Naive thymus-derived CD4-positive, alpha-beta T cell (primary cell): ENCODE measurements at regions not wholly inside any gene's neighbourhood (a gene's known extent, or its start where the extent isn't known, plus 50 kb on each side); places are given as distances from the start of the nearest gene placed in this dataset.

Experiments used
- ATAC-seq: fragments of 150-1000 bp; cut with Tn5 transposase; 2 replicates; pipeline ENCODE4 v1.10.0; 2021; ENCODE audit warnings: mild to moderate bottlenecking, moderate library complexity
- CTCF ChIA-PET: fragments of 350-600 bp; sonication (Branson Sonifier 250); formaldehyde crosslinking; loops from one replicate; lab custom pipeline; 2021; ENCODE audit warnings: antibody characterized with exemption; lab: Charles Lee
- POLR2A ChIA-PET: fragments of 350-600 bp; sonication (Branson Sonifier 250); formaldehyde crosslinking; loops from one replicate; lab custom pipeline; 2021; ENCODE audit warnings: antibody characterized with exemption, inconsistent platforms; lab: Charles Lee
- DNase-seq, 9 donors: peaks; one replicate each; pipeline versions ENCODE4 v3.0.0 to v3.0.0-alpha.2; 2020 to 2022; ENCODE audit warnings: mixed read lengths in 1 of 9
- H3K27ac ChIP-seq: one replicate; pipeline ENCODE4 v1.7.0; 2013; ENCODE audit warnings: mild to moderate bottlenecking, low read depth, low read length, moderate library complexity
- H3K27me3 ChIP-seq, 2 donors: one replicate each; pipeline ENCODE4 v1.7.0; 2013; ENCODE audit warnings: low read length in 2 of 2, mild to moderate bottlenecking in 2 of 2, moderate library complexity in 2 of 2; ENCODE audit not compliant: control insufficient read depth in 2 of 2, insufficient read depth in 2 of 2
- H3K36me3 ChIP-seq, 3 experiments: 1 replicate in 2 of 3; 2 replicates in 1 of 3; pipeline ENCODE4 v1.7.0; 2013; ENCODE audit warnings: low read length in 3 of 3, mild to moderate bottlenecking in 3 of 3, moderate library complexity in 1 of 3; ENCODE audit not compliant: insufficient read depth in 3 of 3, control insufficient read depth in 2 of 3
- H3K4me1 ChIP-seq, 2 donors: one replicate each; pipeline ENCODE4 v1.7.0; 2013; ENCODE audit warnings: low read length in 2 of 2, mild to moderate bottlenecking in 2 of 2, moderate library complexity in 1 of 2; ENCODE audit not compliant: control insufficient read depth in 2 of 2, insufficient read depth in 2 of 2
- H3K4me3 ChIP-seq: 2 replicates; pipeline ENCODE4 v1.7.0; 2013; ENCODE audit warnings: mild to moderate bottlenecking, low read length
- H3K9me3 ChIP-seq, 3 experiments: 1 replicate in 2 of 3; 2 replicates in 1 of 3; pipeline ENCODE4 v1.7.0; 2013; ENCODE audit warnings: low read length in 3 of 3; ENCODE audit not compliant: control insufficient read depth in 2 of 3
- H3K27ac Mint-ChIP-seq, 9 donors: one replicate each; pipeline ENCODE4 v1.8.0; 2020 to 2022; ENCODE audit warnings: mixed read lengths in 9 of 9, mild to moderate bottlenecking in 8 of 9, moderate library complexity in 5 of 9, inconsistent platforms in 2 of 9
- H3K27me3 Mint-ChIP-seq, 5 donors: one replicate each; pipeline ENCODE4 v1.8.0; 2021 to 2022; ENCODE audit warnings: mixed read lengths in 5 of 5, mild to moderate bottlenecking in 1 of 5
- H3K36me3 Mint-ChIP-seq, 5 donors: one replicate each; pipeline ENCODE4 v1.8.0; 2020 to 2022; ENCODE audit warnings: mixed read lengths in 5 of 5, mild to moderate bottlenecking in 3 of 5, inconsistent platforms in 1 of 5
- H3K4me1 Mint-ChIP-seq, 7 donors: one replicate each; pipeline ENCODE4 v1.8.0; 2020 to 2022; ENCODE audit warnings: mixed read lengths in 7 of 7, mild to moderate bottlenecking in 3 of 7, inconsistent platforms in 1 of 7
- H3K4me3 Mint-ChIP-seq, 10 donors: one replicate each; pipeline ENCODE4 v1.8.0; 2020 to 2022; ENCODE audit warnings: mild to moderate bottlenecking in 10 of 10, mixed read lengths in 10 of 10, moderate library complexity in 6 of 10, inconsistent platforms in 2 of 10
- H3K9me3 Mint-ChIP-seq, 11 donors: one replicate each; pipeline ENCODE4 v1.8.0; 2020 to 2022; ENCODE audit warnings: mixed read lengths in 11 of 11, mild to moderate bottlenecking in 4 of 11, inconsistent platforms in 1 of 11, moderate library complexity in 1 of 11
- intact Hi-C, 2 donors: fragments of 100-400 bp; cut with micrococcal nuclease; formaldehyde crosslinking; loops; one replicate each; pipeline ENCODE4 v1.15.1; 2023

DNA sequence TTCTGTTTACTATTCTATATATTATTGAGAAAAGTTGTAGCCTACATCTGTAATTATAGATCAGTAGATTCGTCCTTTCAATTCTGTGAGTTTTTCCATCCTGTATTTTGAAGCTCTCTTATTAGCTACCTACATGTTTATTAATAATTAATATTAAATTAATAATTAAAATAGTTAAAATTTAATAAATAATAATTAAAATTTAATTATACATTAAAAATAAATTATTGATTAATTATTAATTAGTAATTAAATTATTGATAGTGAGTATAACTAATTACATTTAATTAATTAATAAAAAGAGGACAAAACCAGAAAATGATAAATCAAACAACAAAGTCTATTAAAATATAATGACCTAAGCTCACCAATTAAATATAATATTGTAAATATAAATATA is 606.6 kb upstream of the ROBO1 start:
- Mint-ChIP-seq H3K27ac (no peak overlapping the region), H3K4me3 (no peak overlapping the region), H3K36me3 (no peaks in the 10 kb centered on the region), H3K27me3 (no peaks in the 10 kb centered on the region), H3K4me1 (no peaks in the 10 kb centered on the region), H3K9me3 (peaks cover 0 to 24% (median 3%) of the 10 kb centered on the region in 11 donors)
- H3K27ac ChIP-seq, result no peak overlapping the region
- H3K27me3 ChIP-seq, result no peaks in the 10 kb centered on the region
- ChIA-PET POLR2A (no interaction called here), CTCF (no interaction called here)
- peaks cover 0 to 3% (median 0%) of the 10 kb centered on the region in 3 experiments for H3K9me3 ChIP-seq
- intact Hi-C loops, result no loop called here
- DNase-seq (no peak), ATAC-seq (no peak)
- no peak overlapping the region for H3K4me3 ChIP-seq
- H3K36me3 ChIP-seq, result no peaks in the 10 kb centered on the region
- no peaks in the 10 kb centered on the region for H3K4me1 ChIP-seq

DNA sequence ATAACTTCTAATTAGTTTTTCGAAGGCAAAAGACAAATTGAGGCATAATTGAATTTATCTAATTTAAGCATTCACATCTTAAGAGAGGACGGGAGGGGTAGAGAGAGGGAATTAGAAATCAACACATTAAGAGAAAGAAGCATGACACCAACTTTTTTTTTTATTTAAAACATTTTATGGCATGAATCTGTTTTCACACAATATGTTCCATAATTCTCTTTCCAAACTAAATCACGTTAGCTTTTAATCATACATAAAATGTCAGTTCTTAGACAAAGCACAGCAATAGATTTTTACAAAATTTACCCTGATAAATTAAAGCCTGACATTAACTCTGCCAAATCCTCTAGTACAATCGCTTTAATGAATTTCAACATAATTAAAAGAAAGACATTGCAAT is 600.8 kb upstream of the ROBO1 start:
- no peak for ATAC-seq
- CTCF ChIA-PET, result no interaction called here

DNA sequence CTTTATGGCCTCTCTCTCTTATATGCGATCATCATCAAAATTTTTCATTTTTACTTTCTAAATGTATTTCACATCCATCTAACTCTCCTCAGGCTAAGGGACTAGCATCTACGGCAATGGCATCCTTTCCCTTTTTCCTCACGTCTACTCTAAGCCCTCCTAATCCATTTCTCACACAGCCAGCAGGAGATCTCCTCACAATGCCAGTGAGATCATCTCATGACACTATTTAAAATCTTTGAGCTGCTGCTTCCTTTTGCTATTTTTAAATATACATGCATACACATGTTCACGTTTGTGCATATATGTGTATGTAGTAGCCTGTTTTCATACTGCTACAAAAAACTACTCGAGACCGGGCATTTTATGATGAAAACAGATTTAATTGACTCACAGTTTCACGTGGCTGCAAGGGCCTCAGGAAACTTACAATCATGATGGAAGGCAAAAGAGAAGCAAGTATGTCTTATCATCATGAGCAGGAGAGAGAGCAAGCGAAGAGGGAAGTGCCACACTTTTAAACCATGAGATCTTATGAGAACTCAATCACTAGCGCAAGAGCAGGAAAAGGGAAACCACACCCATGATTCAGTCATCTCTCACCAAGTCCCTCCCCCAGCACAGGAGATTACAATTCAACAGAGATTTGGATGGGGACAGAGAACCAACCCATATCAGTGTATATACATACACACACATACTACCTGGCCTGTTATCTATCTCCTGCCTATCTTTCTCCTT is 599.2 kb upstream of the ROBO1 start:
- H3K27me3 ChIP-seq, result no peaks in the 10 kb centered on the region
- H3K9me3 Mint-ChIP-seq, result peaks cover 0 to 23% (median 10%) of the 10 kb centered on the region in 11 donors
- no peaks in the 10 kb centered on the region for H3K36me3 Mint-ChIP-seq
- ATAC-seq, result no peak
- H3K4me3 Mint-ChIP-seq, result no peak overlapping the region
- no peak overlapping the region for H3K27ac ChIP-seq
- H3K9me3 ChIP-seq, result no peaks in the 10 kb centered on the region
- H3K4me1 Mint-ChIP-seq, result no peaks in the 10 kb centered on the region
- POLR2A ChIA-PET, result no interaction called here
- no peaks in the 10 kb centered on the region for H3K27me3 Mint-ChIP-seq
- no peaks in the 10 kb centered on the region for H3K36me3 ChIP-seq
- DNase-seq, result no peak
- CTCF ChIA-PET, result no interaction called here
- H3K4me3 ChIP-seq, result no peak overlapping the region
- no peak overlapping the region for H3K27ac Mint-ChIP-seq
- intact Hi-C loops, result no loop called here
- no peaks in the 10 kb centered on the region for H3K4me1 ChIP-seq

More for the DNA sequence above, 600.8 kb upstream of the ROBO1 start:
- H3K9me3 ChIP-seq, result no peaks in the 10 kb centered on the region
- no peaks in the 10 kb centered on the region for H3K36me3 Mint-ChIP-seq
- no peaks in the 10 kb centered on the region for H3K27me3 ChIP-seq
- DNase-seq, result no peak
- no peak overlapping the region for H3K27ac Mint-ChIP-seq
- H3K4me1 ChIP-seq, result no peaks in the 10 kb centered on the region
- intact Hi-C loops, result no loop called here
- H3K4me1 Mint-ChIP-seq, result no peaks in the 10 kb centered on the region
- H3K9me3 Mint-ChIP-seq, result peaks cover 1 to 35% (median 11%) of the 10 kb centered on the region in 11 donors
- POLR2A ChIA-PET, result no interaction called here
- H3K4me3 ChIP-seq, result no peak overlapping the region
- H3K27ac ChIP-seq, result no peak overlapping the region
- no peaks in the 10 kb centered on the region for H3K36me3 ChIP-seq
- no peak overlapping the region for H3K4me3 Mint-ChIP-seq
- H3K27me3 Mint-ChIP-seq, result no peaks in the 10 kb centered on the region

DNA sequence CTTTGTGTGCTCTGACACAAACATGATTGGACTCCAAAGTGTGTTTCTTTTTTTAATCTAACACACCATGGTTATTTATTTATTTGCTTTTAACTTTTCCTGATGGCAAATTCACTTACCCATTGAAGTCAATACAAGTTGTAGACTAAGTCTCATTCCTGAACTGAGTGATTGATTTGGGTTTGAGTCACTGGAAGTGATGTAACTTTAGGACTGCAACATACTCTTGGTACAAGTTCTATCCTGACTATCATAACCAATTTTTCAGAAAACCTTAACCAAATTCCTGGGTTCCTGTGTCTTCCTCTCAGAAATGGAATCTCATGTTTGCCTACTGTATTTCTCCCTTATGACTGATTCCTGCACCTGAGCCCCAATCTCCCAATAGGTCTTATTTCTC is 590.0 kb upstream of the ROBO1 start:
- Histone ChIP-seq H3K4me3 (no peak overlapping the region), H3K9me3 (no peaks in the 10 kb centered on the region), H3K36me3 (no peaks in the 10 kb centered on the region), H3K27ac (no peak overlapping the region), H3K27me3 (no peaks in the 10 kb centered on the region), H3K4me1 (no peaks in the 10 kb centered on the region)
- H3K4me1 Mint-ChIP-seq, result no peaks in the 10 kb centered on the region
- ATAC-seq, result no peak
- POLR2A ChIA-PET, result no interaction called here
- no peak overlapping the region for H3K4me3 Mint-ChIP-seq
- H3K27me3 Mint-ChIP-seq, result no peaks in the 10 kb centered on the region
- CTCF ChIA-PET, result no interaction called here
- intact Hi-C loops, result no loop called here
- DNase-seq, result no peak
- H3K27ac Mint-ChIP-seq, result peak overlapping the region in 1 of 9 donors; percentile 11
- no peaks in the 10 kb centered on the region for H3K36me3 Mint-ChIP-seq
- H3K9me3 Mint-ChIP-seq, result peaks cover 0 to 32% (median 6%) of the 10 kb centered on the region in 11 donors

DNA sequence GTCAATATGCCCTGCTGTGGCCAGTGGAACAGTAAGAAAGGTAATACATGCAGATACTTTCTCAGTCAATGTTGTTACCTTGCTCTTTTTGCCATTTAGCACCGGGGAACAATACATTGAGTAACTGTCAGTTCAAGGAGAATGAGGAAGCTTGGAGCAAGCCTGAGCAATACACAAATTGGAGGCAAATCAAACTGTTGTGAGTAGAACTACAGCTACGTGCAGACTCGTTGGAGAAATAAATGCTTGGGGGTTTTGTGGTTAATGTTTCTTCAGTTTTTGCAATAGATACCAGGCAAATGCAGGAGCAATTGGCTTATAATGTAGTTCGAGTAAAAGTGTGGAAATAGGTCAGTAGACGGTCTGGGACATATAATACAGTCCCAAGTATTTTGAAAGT is 587.3 kb upstream of the ROBO1 start:
- Histone ChIP-seq H3K27ac (no peak overlapping the region), H3K27me3 (no peaks in the 10 kb centered on the region), H3K4me3 (no peak overlapping the region), H3K4me1 (no peaks in the 10 kb centered on the region), H3K9me3 (no peaks in the 10 kb centered on the region), H3K36me3 (no peaks in the 10 kb centered on the region)
- ATAC-seq (no peak), DNase-seq (no peak)
- POLR2A ChIA-PET, result no interaction called here
- Mint-ChIP-seq H3K27ac (peak overlapping the region in 1 of 9 donors; percentile 18), H3K4me3 (no peak overlapping the region), H3K4me1 (no peaks in the 10 kb centered on the region), H3K9me3 (peaks cover 0 to 37% (median 5%) of the 10 kb centered on the region in 11 donors), H3K36me3 (no peaks in the 10 kb centered on the region), H3K27me3 (no peaks in the 10 kb centered on the region)
- intact Hi-C loops, result no loop called here
- CTCF ChIA-PET, result no interaction called here

DNA sequence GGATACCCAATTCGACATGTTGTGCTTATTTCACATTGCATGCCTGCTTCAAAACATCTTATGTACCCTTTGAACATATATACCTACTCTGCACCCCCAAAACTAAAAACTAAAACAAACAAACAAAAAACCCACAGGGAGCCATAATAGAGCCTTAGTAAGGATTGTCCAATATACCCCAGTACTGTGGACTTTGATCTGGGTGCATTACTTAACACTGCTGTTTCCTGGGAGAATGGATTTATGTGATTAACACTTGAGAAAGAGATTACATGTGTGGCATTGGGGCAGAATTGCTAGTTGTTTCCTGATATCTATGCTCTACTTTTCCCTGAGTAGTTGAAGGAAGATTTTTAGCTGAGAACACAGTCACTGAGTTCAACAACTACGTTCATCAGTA is 583.4 kb upstream of the ROBO1 start:
- Mint-ChIP-seq H3K4me3 (no peak overlapping the region), H3K27ac (no peak overlapping the region), H3K36me3 (no peaks in the 10 kb centered on the region), H3K9me3 (peaks cover 0 to 28% (median 10%) of the 10 kb centered on the region in 11 donors), H3K27me3 (no peaks in the 10 kb centered on the region), H3K4me1 (no peaks in the 10 kb centered on the region)
- Histone ChIP-seq H3K36me3 (no peaks in the 10 kb centered on the region), H3K4me1 (no peaks in the 10 kb centered on the region), H3K27ac (no peak overlapping the region), H3K27me3 (no peaks in the 10 kb centered on the region), H3K4me3 (no peak overlapping the region), H3K9me3 (peaks cover 0 to 2% (median 0%) of the 10 kb centered on the region in 3 experiments)
- ChIA-PET POLR2A (no interaction called here), CTCF (no interaction called here)
- DNase-seq (no peak), ATAC-seq (no peak)
- intact Hi-C loops, result no loop called here

DNA sequence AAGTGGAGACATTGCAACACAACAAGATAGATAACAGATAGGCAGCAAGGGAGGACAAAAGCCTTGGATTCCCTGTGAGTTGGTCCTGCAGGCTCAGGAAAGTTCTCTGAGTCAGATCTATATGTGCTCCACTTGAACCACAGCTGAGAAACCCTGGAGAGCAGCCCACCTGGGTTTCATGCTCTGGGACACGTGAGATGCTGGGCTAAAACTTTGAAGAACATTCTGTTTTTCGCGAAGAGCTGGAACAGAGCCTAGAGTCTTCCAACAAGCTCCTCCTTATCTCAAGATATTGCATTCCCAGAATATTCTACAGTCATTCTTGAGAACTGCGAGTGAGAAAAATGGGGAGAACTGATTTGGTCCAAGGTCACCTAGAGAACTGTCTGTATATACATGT is 583.0 kb upstream of the ROBO1 start:
- ChIA-PET POLR2A (no interaction called here), CTCF (no interaction called here)
- intact Hi-C loops, result no loop called here
- Histone ChIP-seq H3K36me3 (no peaks in the 10 kb centered on the region), H3K27ac (no peak overlapping the region), H3K9me3 (peaks cover 0 to 3% (median 0%) of the 10 kb centered on the region in 3 experiments), H3K4me1 (no peaks in the 10 kb centered on the region), H3K27me3 (no peaks in the 10 kb centered on the region), H3K4me3 (no peak overlapping the region)
- Mint-ChIP-seq H3K4me1 (no peaks in the 10 kb centered on the region), H3K27ac (no peak overlapping the region), H3K27me3 (no peaks in the 10 kb centered on the region), H3K9me3 (peaks cover 0 to 28% (median 10%) of the 10 kb centered on the region in 11 donors), H3K36me3 (no peaks in the 10 kb centered on the region), H3K4me3 (no peak overlapping the region)
- DNase-seq (no peak), ATAC-seq (no peak)
